ENCODE measurements at regions not wholly inside any gene's neighbourhood (a gene's known extent, or its start where the extent isn't known, plus 50 kb on each side); places are given as distances from the start of the nearest gene placed in this dataset.

DNA sequence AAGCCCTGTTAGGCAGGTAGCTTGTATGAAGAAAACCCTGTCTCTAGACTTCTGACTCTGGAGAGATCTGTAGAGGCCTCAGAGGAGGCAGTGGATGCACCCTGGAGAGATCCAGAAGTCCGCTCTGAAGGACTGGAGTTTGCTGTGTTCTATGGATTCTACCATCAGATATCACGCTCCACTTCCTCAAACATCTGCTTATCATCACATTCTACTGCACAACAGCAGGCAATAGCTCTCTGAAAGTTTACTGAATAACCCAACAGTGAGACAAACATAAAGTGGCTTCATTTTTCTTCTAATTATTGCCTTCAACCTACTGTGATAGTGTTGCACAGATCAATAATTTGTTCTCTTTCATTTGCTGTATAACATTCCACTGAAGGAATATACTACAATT, 59.0 kb upstream of the OR9Q1 start:
- TF ChIP-seq CTCF (conservative IDR thresholded peaks at IDR 0.05; ENCODE audit: low read depth, low read length) = no peak
- no peak for DNase-seq (ENCODE audit: low read depth)
- H3K4me3 ChIP-seq (ENCODE audit: low read depth, low read length) = no peak overlapping the region

DNA sequence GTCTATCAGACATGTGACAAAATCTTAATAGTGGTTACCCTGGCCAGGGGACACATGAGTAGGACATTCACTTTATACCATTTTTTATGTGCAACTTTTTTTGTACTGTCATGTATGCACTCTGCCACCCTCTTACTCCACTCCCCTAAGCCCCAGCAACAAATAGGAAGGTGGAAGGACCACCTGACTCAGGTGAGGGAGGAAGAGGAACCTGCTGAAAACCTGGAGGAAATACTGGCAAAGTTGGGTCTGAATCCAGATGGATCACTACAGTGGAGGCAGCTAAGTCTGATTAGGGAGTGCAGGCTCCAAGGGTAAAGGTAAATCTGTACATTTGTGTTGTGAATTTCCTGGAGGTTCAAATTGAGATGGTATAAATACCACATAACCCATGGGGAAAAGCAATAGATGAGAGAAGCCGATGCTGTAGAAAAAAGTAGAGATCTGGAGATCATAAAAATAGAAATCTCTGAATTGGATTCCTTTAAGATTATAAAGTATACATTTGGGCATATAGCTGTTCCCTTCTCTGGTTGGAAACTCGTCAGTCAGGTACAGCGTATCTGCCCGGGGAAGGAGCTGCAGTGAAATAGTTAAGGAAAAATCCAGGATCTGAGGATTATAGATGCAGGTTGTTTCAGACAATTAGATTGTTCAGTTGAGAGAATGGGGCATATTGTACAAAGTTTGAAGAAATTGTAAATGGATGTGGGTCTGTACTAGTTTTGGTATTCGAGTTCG, 52.2 kb upstream of the OR9Q1 start:
- TF ChIP-seq CTCF (conservative IDR thresholded peaks at IDR 0.05; ENCODE audit: low read depth, low read length) = no peak
- DNase-seq (ENCODE audit: low read depth) = no peak
- no peak overlapping the region for H3K4me3 ChIP-seq (ENCODE audit: low read depth, low read length)

GRCh38 chr11:57972013-57972367, 51.7 kb upstream of the OR9Q1 start:
- no peak for DNase-seq (ENCODE audit: low read depth)
- no peak for TF ChIP-seq CTCF (conservative IDR thresholded peaks at IDR 0.05; ENCODE audit: low read depth, low read length)
- H3K4me3 ChIP-seq (ENCODE audit: low read depth, low read length) = no peak overlapping the region
